DND-41 (cell line): ENCODE measurements at regions not wholly inside any gene's neighbourhood (a gene's known extent, or its start where the extent isn't known, plus 50 kb on each side); places are given as distances from the start of the nearest gene placed in this dataset.

Experiments
- CTCF ChIP-seq: IDR thresholded peaks from 2 replicates; pipeline ENCODE4 v1.5.1; 2012; ENCODE audit warnings: borderline replicate concordance, low read length, moderate library complexity, mild to moderate bottlenecking; ENCODE audit not compliant: poor library complexity, severe bottlenecking; ENCODE audit errors: extremely low read depth
- EZH2 ChIP-seq: IDR thresholded peaks from 3 replicates; pipeline ENCODE4 v1.6.1; 2012; ENCODE audit warnings: borderline replicate concordance, low read depth, mild to moderate bottlenecking, moderate library complexity, low read length, inconsistent platforms; ENCODE audit not compliant: severe bottlenecking

- TF ChIP-seq CTCF (no peak), EZH2 (no peak)
Observed at GRCh38 chr2:228848638-228849037, 422.4 kb downstream of the PID1 start.
